Fibroblast of villous mesenchyme (primary cell): ENCODE measurements at regions not wholly inside any gene's neighbourhood (a gene's known extent, or its start where the extent isn't known, plus 50 kb on each side); places are given as distances from the start of the nearest gene placed in this dataset.
"Not testable (repeated sequence)": the region's sequence is repeated elsewhere in the genome, so short reads cannot be mapped to it uniquely, and the experiment has no call there.

Experiments
- DNase-seq: peaks from one replicate; pipeline ENCODE4 v3.0.0-alpha.2; 2010; ENCODE audit warnings: low read depth
- H3K4me3 ChIP-seq: 2 replicates; pipeline ENCODE4 v1.5.1; 2011; ENCODE audit warnings: low read depth, mild to moderate bottlenecking, low read length
- CTCF ChIP-seq: IDR thresholded peaks from 2 replicates; pipeline ENCODE4 v1.5.1; 2012; ENCODE audit warnings: low read depth, mild to moderate bottlenecking, low read length; ENCODE audit not compliant: insufficient read depth

GRCh38 chr1:101566883-101567538 lies 330.2 kb downstream of the S1PR1 start:
- TF ChIP-seq CTCF: no peak
- no peak for DNase-seq
- H3K4me3 ChIP-seq: no peak overlapping the region

GRCh38 chr1:101567582-101568189 lies 330.9 kb downstream of the S1PR1 start:
- peak; percentile 90 for TF ChIP-seq CTCF
- DNase-seq: peak; percentile 16
- no peak overlapping the region for H3K4me3 ChIP-seq

GRCh38 chr1:101587741-101588140 lies 350.9 kb downstream of the S1PR1 start:
- no peak overlapping the region for H3K4me3 ChIP-seq
- DNase-seq: peak; percentile 14
- no peak for TF ChIP-seq CTCF

GRCh38 chr1:101588677-101589076 lies 351.9 kb downstream of the S1PR1 start:
- no peak for TF ChIP-seq CTCF
- no peak for DNase-seq
- no peak overlapping the region for H3K4me3 ChIP-seq

GRCh38 chr1:101592845-101593244 lies 356.0 kb downstream of the S1PR1 start:
- no peak overlapping the region for H3K4me3 ChIP-seq
- DNase-seq: no peak
- TF ChIP-seq CTCF: no peak

GRCh38 chr1:101595881-101596374 lies 359.1 kb downstream of the S1PR1 start:
- no peak overlapping the region for H3K4me3 ChIP-seq

GRCh38 chr1:101600615-101601014 lies 363.8 kb downstream of the S1PR1 start:
- DNase-seq: not testable (repeated sequence)

More at GRCh38 chr1:101595881-101596374, 359.1 kb downstream of the S1PR1 start:
- no peak for DNase-seq
- TF ChIP-seq CTCF: no peak

More at GRCh38 chr1:101600615-101601014, 363.8 kb downstream of the S1PR1 start:
- H3K4me3 ChIP-seq: not testable (repeated sequence)
